OCI-LY1 (cell line): ENCODE measurements at regions not wholly inside any gene's neighbourhood (a gene's known extent, or its start where the extent isn't known, plus 50 kb on each side); places are given as distances from the start of the nearest gene placed in this dataset.

Experiments
- H2AFZ ChIP-seq: fragments of 200-600 bp; sonication (generic), shearing (Covaris generic); 2 replicates; pipeline ENCODE4 v1.6.0; 2014; ENCODE audit warnings: antibody characterized with exemption, mild to moderate bottlenecking, low read length
- H3F3A ChIP-seq: fragments of 200-600 bp; sonication (generic), shearing (Covaris generic); 2 replicates; pipeline ENCODE4 v1.6.0; 2014; ENCODE audit warnings: mild to moderate bottlenecking, antibody characterized with exemption, low read length, moderate library complexity; ENCODE audit not compliant: insufficient read depth
- H3K27ac ChIP-seq: fragments of 200-600 bp; sonication (generic); 2 replicates; pipeline ENCODE4 v1.5.1; 2014; ENCODE audit warnings: low read length, mixed run types, mild to moderate bottlenecking, low read depth; ENCODE audit not compliant: poor library complexity, severe bottlenecking
- H3K27me3 ChIP-seq: fragments of 200-600 bp; sonication (generic); 2 replicates; pipeline ENCODE4 v1.6.0; 2014; ENCODE audit warnings: antibody characterized with exemption, mild to moderate bottlenecking, low read length, moderate library complexity; ENCODE audit not compliant: insufficient read depth
- H3K36me3 ChIP-seq: fragments of 200-600 bp; sonication (generic); 2 replicates; pipeline ENCODE4 v1.6.1; 2014; ENCODE audit warnings: mild to moderate bottlenecking, antibody characterized with exemption, low read length, moderate library complexity, mixed read lengths; ENCODE audit not compliant: insufficient read depth
- H3K4me1 ChIP-seq: fragments of 200-600 bp; sonication (generic); 2 replicates; pipeline ENCODE4 v1.5.1; 2014; ENCODE audit warnings: mild to moderate bottlenecking, low read length, moderate library complexity; ENCODE audit not compliant: insufficient read depth, severe bottlenecking
- H3K4me2 ChIP-seq: fragments of 200-600 bp; sonication (generic), shearing (Covaris generic); 2 replicates; pipeline ENCODE4 v1.6.1; 2014; ENCODE audit warnings: low read length
- H3K4me3 ChIP-seq: fragments of 200-600 bp; sonication (generic); 2 replicates; pipeline ENCODE4 v1.5.1; 2014; ENCODE audit warnings: low read length, low read depth, mild to moderate bottlenecking, mixed read lengths; ENCODE audit not compliant: poor library complexity, severe bottlenecking
- H3K79me2 ChIP-seq: fragments of 200-600 bp; shearing (Covaris generic); 2 replicates; pipeline ENCODE4 v1.6.1; 2016; ENCODE audit warnings: mixed run types, low read length, mixed read lengths; ENCODE audit not compliant: insufficient read depth
- H3K9ac ChIP-seq: fragments of 200-600 bp; sonication (generic), shearing (Covaris generic); 2 replicates; pipeline ENCODE4 v1.6.1; 2014; ENCODE audit warnings: mild to moderate bottlenecking, low read length, mixed read lengths
- H3K9me2 ChIP-seq: fragments of 200-600 bp; sonication (generic), shearing (Covaris generic); 2 replicates; pipeline ENCODE4 v1.6.1; 2014; ENCODE audit warnings: low read depth, mild to moderate bottlenecking, low read length, mixed read lengths
- H3K9me3 ChIP-seq: fragments of 200-600 bp; shearing (Covaris generic); 2 replicates; pipeline ENCODE4 v1.6.1; 2014; ENCODE audit warnings: low read length, mixed read lengths
- H4K20me1 ChIP-seq: fragments of 200-600 bp; sonication (generic), shearing (Covaris generic); 2 replicates; pipeline ENCODE4 v1.6.0; 2016; ENCODE audit warnings: mild to moderate bottlenecking, low read length; ENCODE audit not compliant: insufficient read depth
- CTCF ChIP-seq: fragments of 200-600 bp; sonication (generic), shearing (Covaris generic); IDR thresholded peaks from 2 replicates; pipeline ENCODE4 v1.5.1; 2017; ENCODE audit warnings: mild to moderate bottlenecking, antibody characterized with exemption, low read length, moderate library complexity, mixed read lengths
- EZH2 ChIP-seq: fragments of 200-600 bp; sonication (generic), shearing (Covaris generic); IDR thresholded peaks from 2 replicates; pipeline ENCODE4 v1.8.0; 2017; ENCODE audit warnings: borderline replicate concordance, mixed run types, mild to moderate bottlenecking, antibody characterized with exemption, low read length, moderate library complexity, mixed read lengths

GRCh38 chr4:138843616-138844015 lies 172.0 kb upstream of the NOCT start:
- Histone ChIP-seq H3K27ac (no peak overlapping the region), H3F3A (no peaks in the 10 kb centered on the region), H3K4me1 (no peaks in the 10 kb centered on the region), H3K9ac (no peak overlapping the region), H4K20me1 (no peaks in the 10 kb centered on the region), H3K4me3 (no peak overlapping the region), H3K9me3 (no peaks in the 10 kb centered on the region), H3K4me2 (no peak overlapping the region), H3K36me3 (no peaks in the 10 kb centered on the region), H3K9me2 (no peaks in the 10 kb centered on the region), H2AFZ (no peak overlapping the region), H3K79me2 (no peaks in the 10 kb centered on the region), H3K27me3 (no peaks in the 10 kb centered on the region)
- no peak for TF ChIP-seq CTCF
- no peak for TF ChIP-seq EZH2

- Histone ChIP-seq H3K79me2 (no peaks in the 10 kb centered on the region), H3F3A (no peaks in the 10 kb centered on the region), H2AFZ (no peak overlapping the region), H3K4me1 (no peaks in the 10 kb centered on the region), H3K27ac (no peak overlapping the region), H3K9me3 (no peaks in the 10 kb centered on the region), H3K4me3 (no peak overlapping the region), H3K9me2 (no peaks in the 10 kb centered on the region), H3K27me3 (no peaks in the 10 kb centered on the region), H3K36me3 (no peaks in the 10 kb centered on the region), H4K20me1 (no peaks in the 10 kb centered on the region), H3K9ac (no peak overlapping the region), H3K4me2 (no peak overlapping the region)
- TF ChIP-seq CTCF (no peak), EZH2 (no peak)
These were observed 174.2 kb upstream of the NOCT start for GRCh38 chr4:138841343-138841742.

GRCh38 chr4:138838251-138838650 lies 177.3 kb upstream of the NOCT start:
- Histone ChIP-seq H3K9ac (no peak overlapping the region), H3K27me3 (no peaks in the 10 kb centered on the region), H3K9me3 (no peaks in the 10 kb centered on the region), H3K27ac (no peak overlapping the region), H3F3A (no peaks in the 10 kb centered on the region), H3K9me2 (no peaks in the 10 kb centered on the region), H3K4me1 (no peaks in the 10 kb centered on the region), H3K79me2 (no peaks in the 10 kb centered on the region), H4K20me1 (no peaks in the 10 kb centered on the region), H3K4me3 (no peak overlapping the region), H3K36me3 (no peaks in the 10 kb centered on the region), H3K4me2 (no peak overlapping the region), H2AFZ (no peak overlapping the region)
- TF ChIP-seq CTCF (no peak), EZH2 (no peak)
